ENCODE measurements at regions not wholly inside any gene's neighbourhood (a gene's known extent, or its start where the extent isn't known, plus 50 kb on each side); places are given as distances from the start of the nearest gene placed in this dataset.
"Not testable (repeated sequence)": the region's sequence is repeated elsewhere in the genome, so short reads cannot be mapped to it uniquely, and the experiment has no call there.

DNA sequence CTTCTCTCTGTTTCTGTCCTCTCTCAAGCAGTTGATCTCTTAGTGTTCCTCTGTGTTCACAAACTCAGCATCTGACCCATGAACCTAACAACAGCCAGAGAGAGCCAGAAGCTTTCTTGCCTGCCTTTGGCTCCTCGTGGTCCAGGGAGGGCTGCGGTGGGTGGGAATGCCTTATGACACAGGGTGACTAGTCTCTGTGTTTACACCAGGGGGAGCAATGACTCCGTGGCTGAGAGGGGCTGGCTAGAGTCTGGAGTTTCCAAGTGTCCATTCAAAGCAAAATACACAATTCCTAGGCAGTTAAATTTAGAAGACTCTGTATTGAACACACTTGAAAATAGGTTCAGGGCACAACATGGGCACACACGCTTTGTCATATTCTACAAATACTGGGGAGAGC, 370.0 kb upstream of the FRG2C start:
- no peak overlapping the region for H3K4me3 ChIP-seq
- intact Hi-C loops (cut with DNase I; ENCODE audit: low total_unique reads) (loop anchor here (1.0 to 10.0 kb wide), 3 partner anchors 135 to 348 kb away; no protein-coding TSS in a partner anchor), in situ Hi-C loops (cut with MboI; ENCODE audit: low sequenced_read_pairs in 4 of 4) (loop anchor here in 3 of 4 donors (10.0 kb wide), 1 partner anchor 131 kb away; no protein-coding TSS in a partner anchor)
- no peaks in the 10 kb centered on the region for H3K27me3 ChIP-seq
- no peaks in the 10 kb centered on the region for H3K4me1 ChIP-seq
- no peaks in the 10 kb centered on the region for H3K9me3 ChIP-seq
- H3K27ac ChIP-seq: no peak overlapping the region
- DNase-seq: peak in 1 of 2 donors; percentile 20
- peak; percentile 75 to 90 for ATAC-seq
- TF ChIP-seq, protein P1, sequence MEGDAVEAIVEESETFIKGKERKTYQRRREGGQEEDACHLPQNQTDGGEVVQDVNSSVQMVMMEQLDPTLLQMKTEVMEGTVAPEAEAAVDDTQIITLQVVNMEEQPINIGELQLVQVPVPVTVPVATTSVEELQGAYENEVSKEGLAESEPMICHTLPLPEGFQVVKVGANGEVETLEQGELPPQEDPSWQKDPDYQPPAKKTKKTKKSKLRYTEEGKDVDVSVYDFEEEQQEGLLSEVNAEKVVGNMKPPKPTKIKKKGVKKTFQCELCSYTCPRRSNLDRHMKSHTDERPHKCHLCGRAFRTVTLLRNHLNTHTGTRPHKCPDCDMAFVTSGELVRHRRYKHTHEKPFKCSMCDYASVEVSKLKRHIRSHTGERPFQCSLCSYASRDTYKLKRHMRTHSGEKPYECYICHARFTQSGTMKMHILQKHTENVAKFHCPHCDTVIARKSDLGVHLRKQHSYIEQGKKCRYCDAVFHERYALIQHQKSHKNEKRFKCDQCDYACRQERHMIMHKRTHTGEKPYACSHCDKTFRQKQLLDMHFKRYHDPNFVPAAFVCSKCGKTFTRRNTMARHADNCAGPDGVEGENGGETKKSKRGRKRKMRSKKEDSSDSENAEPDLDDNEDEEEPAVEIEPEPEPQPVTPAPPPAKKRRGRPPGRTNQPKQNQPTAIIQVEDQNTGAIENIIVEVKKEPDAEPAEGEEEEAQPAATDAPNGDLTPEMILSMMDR (IDR thresholded peaks at IDR 0.05 in 4 of 5, conservative IDR thresholded peaks at IDR 0.05 in 1 of 5): peak; percentile 45 to 78 (median 65)
- TF ChIP-seq POLR2A (IDR thresholded peaks at IDR 0.05): no peak
- H3K36me3 ChIP-seq: no peaks in the 10 kb centered on the region

DNA sequence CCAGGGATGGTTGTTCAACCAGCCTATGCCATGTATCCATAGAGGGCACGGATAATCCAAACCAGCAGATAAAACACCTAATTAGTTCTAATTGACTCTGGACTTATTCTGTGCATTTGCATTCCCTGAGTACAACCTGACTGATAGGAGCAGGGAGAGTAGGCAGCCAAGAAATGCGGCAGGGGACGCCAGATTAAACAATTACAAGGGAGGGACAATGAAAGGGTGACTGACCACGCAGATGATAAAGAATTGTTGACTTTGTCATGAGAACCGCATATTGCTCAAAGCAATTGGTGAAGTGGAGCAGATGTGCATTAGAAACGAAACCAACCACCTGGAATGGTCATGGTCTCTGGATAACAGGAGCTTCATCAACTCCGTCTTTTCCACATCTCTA, 369.1 kb upstream of the FRG2C start:
- no peak for DNase-seq
- in situ Hi-C loops (cut with MboI; ENCODE audit: low sequenced_read_pairs in 4 of 4) (loop anchor here in 3 of 4 donors (10.0 kb wide), 1 partner anchor 130 kb away; no protein-coding TSS in a partner anchor), intact Hi-C loops (cut with DNase I; ENCODE audit: low total_unique reads) (loop anchor here (10.0 kb wide), 1 partner anchor 290 kb away; no protein-coding TSS in a partner anchor)
- Histone ChIP-seq H3K27ac (no peak overlapping the region), H3K36me3 (no peaks in the 10 kb centered on the region), H3K9me3 (no peaks in the 10 kb centered on the region), H3K27me3 (no peaks in the 10 kb centered on the region), H3K4me3 (no peak overlapping the region), H3K4me1 (no peaks in the 10 kb centered on the region)
- ATAC-seq: no peak
- TF ChIP-seq, protein P1 (IDR thresholded peaks at IDR 0.05 in 4 of 5, conservative IDR thresholded peaks at IDR 0.05 in 1 of 5): no peak
- no peak for TF ChIP-seq POLR2A (IDR thresholded peaks at IDR 0.05)

DNA sequence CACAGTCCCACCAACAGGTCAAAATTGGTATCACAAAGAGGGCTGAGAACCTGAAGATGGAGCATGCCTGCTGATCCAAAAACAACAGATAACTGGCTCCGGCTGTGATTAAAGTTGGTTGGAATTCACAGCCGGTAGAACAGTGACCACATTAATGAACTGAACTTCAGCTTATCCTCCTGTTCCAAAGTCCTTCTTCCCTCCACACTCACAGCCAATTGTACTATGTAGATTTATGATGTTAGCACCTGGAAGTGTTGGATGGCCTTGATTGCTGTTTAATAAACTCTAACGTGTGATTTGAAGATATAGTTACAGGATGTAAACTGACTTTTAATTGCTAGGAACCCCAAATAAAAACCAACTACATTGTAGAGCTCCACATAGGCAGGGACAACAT, 367.3 kb upstream of the FRG2C start:
- DNase-seq (no peak), ATAC-seq (no peak)
- Histone ChIP-seq H3K27ac (no peak overlapping the region), H3K27me3 (no peaks in the 10 kb centered on the region), H3K36me3 (no peaks in the 10 kb centered on the region), H3K4me1 (no peaks in the 10 kb centered on the region), H3K9me3 (no peaks in the 10 kb centered on the region), H3K4me3 (no peak overlapping the region)
- intact Hi-C loops (cut with DNase I; ENCODE audit: low total_unique reads) (loop anchor here (10.0 kb wide), 1 partner anchor 288 kb away; no protein-coding TSS in a partner anchor), in situ Hi-C loops (cut with MboI; ENCODE audit: low sequenced_read_pairs in 4 of 4) (loop anchor here in 3 of 4 donors (10.0 kb wide), 1 partner anchor 128 kb away; no protein-coding TSS in a partner anchor)
- TF ChIP-seq, protein P1 (IDR thresholded peaks at IDR 0.05 in 4 of 5, conservative IDR thresholded peaks at IDR 0.05 in 1 of 5): no peak
- no peak for TF ChIP-seq POLR2A (IDR thresholded peaks at IDR 0.05)

DNA sequence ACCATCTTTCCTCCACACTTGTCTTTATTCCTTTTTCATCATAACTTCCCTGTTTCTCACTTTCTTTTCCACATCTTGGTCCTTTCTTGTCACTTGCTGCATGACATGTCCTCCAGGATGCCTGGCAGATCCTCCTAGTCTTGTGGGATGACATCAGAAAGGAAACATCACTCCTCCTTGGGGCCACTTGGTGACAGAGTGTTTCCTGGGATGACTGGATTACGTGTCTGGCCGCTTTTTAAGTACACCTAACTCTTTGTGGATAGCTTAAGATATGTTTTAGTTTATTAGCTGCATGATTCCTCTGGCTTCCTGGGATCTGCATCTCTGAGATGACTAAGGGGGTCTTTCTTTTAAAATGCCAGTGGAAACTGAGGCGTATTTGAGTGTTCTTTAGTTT, 363.5 kb upstream of the FRG2C start:
- DNase-seq (no peak), ATAC-seq (no peak)
- no peaks in the 10 kb centered on the region for H3K27me3 ChIP-seq
- no peak for TF ChIP-seq POLR2A (IDR thresholded peaks at IDR 0.05)
- TF ChIP-seq, protein P1 (IDR thresholded peaks at IDR 0.05 in 4 of 5, conservative IDR thresholded peaks at IDR 0.05 in 1 of 5): no peak
- intact Hi-C loops (cut with DNase I; ENCODE audit: low total_unique reads) (no loop called here), in situ Hi-C loops (cut with MboI; ENCODE audit: low sequenced_read_pairs in 4 of 4) (no loop called here)
- no peaks in the 10 kb centered on the region for H3K4me1 ChIP-seq
- H3K9me3 ChIP-seq: no peaks in the 10 kb centered on the region
- H3K36me3 ChIP-seq: no peaks in the 10 kb centered on the region
- no peak overlapping the region for H3K4me3 ChIP-seq
- H3K27ac ChIP-seq: no peak overlapping the region

DNA sequence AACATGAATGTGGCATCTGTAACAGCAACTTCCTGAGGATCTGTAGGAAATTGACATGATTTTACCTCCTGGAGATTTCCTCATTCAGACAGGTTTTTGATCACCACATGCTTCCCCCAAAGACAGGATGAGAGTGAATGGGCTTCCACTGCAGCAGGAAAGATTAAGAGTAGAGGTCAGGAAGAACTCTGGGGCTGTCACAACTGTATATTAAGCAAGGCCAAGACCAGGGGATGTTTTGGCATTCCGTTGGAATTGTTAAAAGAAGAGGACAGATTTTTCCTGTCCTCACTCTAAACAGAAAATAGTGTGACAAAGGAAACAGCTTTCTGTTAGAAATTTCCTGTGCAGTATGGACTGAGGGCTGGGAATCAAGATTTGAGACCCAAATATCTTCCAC, 363.1 kb upstream of the FRG2C start:
- ATAC-seq; H3K4me1 ChIP-seq; in situ Hi-C loops (cut with MboI; ENCODE audit: low sequenced_read_pairs in 4 of 4); DNase-seq; H3K9me3 ChIP-seq; H3K36me3 ChIP-seq; H3K27ac ChIP-seq; intact Hi-C loops (cut with DNase I; ENCODE audit: low total_unique reads); H3K4me3 ChIP-seq; H3K27me3 ChIP-seq: not testable (repeated sequence)
